ENCODE measurements at regions not wholly inside any gene's neighbourhood (a gene's known extent, or its start where the extent isn't known, plus 50 kb on each side); places are given as distances from the start of the nearest gene placed in this dataset.

DNA sequence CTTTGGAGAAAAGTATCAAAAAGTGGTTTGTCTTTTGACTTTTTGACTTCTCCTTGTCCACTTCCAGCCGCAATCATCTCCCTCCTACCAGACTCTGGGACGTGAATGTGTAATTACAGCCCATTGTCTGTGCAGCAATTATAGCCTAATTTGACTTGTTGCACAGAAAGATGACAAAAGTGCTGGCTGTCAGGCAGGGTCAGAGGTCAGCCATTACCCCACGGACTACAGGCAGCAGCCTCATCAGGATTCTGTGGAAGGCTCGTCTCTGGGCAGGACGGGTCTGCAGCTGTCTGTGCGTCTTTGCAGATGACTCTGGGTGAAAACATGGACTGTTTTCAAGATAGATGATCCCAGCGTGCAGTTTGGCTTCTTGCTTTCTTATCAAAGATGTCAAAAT lies 102.2 kb upstream of the EDNRB start:
- TF ChIP-seq, protein P1, sequence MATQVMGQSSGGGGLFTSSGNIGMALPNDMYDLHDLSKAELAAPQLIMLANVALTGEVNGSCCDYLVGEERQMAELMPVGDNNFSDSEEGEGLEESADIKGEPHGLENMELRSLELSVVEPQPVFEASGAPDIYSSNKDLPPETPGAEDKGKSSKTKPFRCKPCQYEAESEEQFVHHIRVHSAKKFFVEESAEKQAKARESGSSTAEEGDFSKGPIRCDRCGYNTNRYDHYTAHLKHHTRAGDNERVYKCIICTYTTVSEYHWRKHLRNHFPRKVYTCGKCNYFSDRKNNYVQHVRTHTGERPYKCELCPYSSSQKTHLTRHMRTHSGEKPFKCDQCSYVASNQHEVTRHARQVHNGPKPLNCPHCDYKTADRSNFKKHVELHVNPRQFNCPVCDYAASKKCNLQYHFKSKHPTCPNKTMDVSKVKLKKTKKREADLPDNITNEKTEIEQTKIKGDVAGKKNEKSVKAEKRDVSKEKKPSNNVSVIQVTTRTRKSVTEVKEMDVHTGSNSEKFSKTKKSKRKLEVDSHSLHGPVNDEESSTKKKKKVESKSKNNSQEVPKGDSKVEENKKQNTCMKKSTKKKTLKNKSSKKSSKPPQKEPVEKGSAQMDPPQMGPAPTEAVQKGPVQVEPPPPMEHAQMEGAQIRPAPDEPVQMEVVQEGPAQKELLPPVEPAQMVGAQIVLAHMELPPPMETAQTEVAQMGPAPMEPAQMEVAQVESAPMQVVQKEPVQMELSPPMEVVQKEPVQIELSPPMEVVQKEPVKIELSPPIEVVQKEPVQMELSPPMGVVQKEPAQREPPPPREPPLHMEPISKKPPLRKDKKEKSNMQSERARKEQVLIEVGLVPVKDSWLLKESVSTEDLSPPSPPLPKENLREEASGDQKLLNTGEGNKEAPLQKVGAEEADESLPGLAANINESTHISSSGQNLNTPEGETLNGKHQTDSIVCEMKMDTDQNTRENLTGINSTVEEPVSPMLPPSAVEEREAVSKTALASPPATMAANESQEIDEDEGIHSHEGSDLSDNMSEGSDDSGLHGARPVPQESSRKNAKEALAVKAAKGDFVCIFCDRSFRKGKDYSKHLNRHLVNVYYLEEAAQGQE (IDR thresholded peaks at IDR 0.05; ENCODE audit: low read depth): no peak
- TF ChIP-seq TEAD4 (IDR thresholded peaks at IDR 0.05) (no peak), TAF1 (IDR thresholded peaks at IDR 0.05; ENCODE audit: low read depth) (no peak), NFIC (IDR thresholded peaks at IDR 0.05) (no peak), CREB1 (IDR thresholded peaks at IDR 0.05; ENCODE audit: low read depth) (no peak), TCF12 (IDR thresholded peaks at IDR 0.05; ENCODE audit: low read depth) (no peak), RAD21 (IDR thresholded peaks at IDR 0.05; ENCODE audit: low read depth) (no peak), EP300 (IDR thresholded peaks at IDR 0.05; ENCODE audit: borderline replicate concordance) (no peak), FOXM1 (IDR thresholded peaks at IDR 0.05; ENCODE audit: borderline replicate concordance, low read depth) (no peak)
- TF ChIP-seq, protein P2, sequence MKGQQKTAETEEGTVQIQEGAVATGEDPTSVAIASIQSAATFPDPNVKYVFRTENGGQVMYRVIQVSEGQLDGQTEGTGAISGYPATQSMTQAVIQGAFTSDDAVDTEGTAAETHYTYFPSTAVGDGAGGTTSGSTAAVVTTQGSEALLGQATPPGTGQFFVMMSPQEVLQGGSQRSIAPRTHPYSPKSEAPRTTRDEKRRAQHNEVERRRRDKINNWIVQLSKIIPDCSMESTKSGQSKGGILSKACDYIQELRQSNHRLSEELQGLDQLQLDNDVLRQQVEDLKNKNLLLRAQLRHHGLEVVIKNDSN (IDR thresholded peaks at IDR 0.05): no peak
